ENCODE measurements at regions not wholly inside any gene's neighbourhood (a gene's known extent, or its start where the extent isn't known, plus 50 kb on each side); places are given as distances from the start of the nearest gene placed in this dataset.

GRCh38 chr17:56724664-56725063 lies 109.1 kb downstream of the C17orf67 start:
- CTCF ChIA-PET: interaction anchor here (3.0 kb wide), 1 partner anchor 9 kb away, joined by 27 read pairs; no protein-coding TSS in a partner anchor
- POLR2A ChIA-PET: no interaction called here
- no peak overlapping the region for H3K4me2 ChIP-seq (ENCODE audit: insufficient read depth, low read length)

More at GRCh38 chr17:56724664-56725063, 109.1 kb downstream of the C17orf67 start:
- H3K4me3 ChIP-seq (replicated peaks in 1 of 3; ENCODE audit: insufficient read depth in 1 of 3, low read depth in 1 of 3, low read length in 3 of 3): no peak overlapping the region
- H3K79me2 ChIP-seq (ENCODE audit: control insufficient read depth, insufficient read depth, low read length): no peaks in the 10 kb centered on the region
- H2AFZ ChIP-seq (ENCODE audit: low read depth, low read length): no peak overlapping the region
- H3K4me1 ChIP-seq (ENCODE audit: control insufficient read depth, extremely low read depth, insufficient read depth, low read length): no peaks in the 10 kb centered on the region
- no peak for TF ChIP-seq MYC (IDR thresholded peaks at IDR 0.05; ENCODE audit: low read depth, low read length)
- TF ChIP-seq JUN (IDR thresholded peaks at IDR 0.05; ENCODE audit: borderline replicate concordance, insufficient read depth, insufficient read length, low read depth): no peak
- TF ChIP-seq POLR2A (IDR thresholded peaks at IDR 0.05; ENCODE audit: low read depth, low read length): no peak
- TF ChIP-seq, protein P1, sequence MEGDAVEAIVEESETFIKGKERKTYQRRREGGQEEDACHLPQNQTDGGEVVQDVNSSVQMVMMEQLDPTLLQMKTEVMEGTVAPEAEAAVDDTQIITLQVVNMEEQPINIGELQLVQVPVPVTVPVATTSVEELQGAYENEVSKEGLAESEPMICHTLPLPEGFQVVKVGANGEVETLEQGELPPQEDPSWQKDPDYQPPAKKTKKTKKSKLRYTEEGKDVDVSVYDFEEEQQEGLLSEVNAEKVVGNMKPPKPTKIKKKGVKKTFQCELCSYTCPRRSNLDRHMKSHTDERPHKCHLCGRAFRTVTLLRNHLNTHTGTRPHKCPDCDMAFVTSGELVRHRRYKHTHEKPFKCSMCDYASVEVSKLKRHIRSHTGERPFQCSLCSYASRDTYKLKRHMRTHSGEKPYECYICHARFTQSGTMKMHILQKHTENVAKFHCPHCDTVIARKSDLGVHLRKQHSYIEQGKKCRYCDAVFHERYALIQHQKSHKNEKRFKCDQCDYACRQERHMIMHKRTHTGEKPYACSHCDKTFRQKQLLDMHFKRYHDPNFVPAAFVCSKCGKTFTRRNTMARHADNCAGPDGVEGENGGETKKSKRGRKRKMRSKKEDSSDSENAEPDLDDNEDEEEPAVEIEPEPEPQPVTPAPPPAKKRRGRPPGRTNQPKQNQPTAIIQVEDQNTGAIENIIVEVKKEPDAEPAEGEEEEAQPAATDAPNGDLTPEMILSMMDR (IDR thresholded peaks at IDR 0.05; ENCODE audit: extremely low read depth in 1 of 2, insufficient read depth in 1 of 2, low read depth in 1 of 2, low read length in 2 of 2): no peak
- no peak for TF ChIP-seq FOS (IDR thresholded peaks at IDR 0.05; ENCODE audit: borderline replicate concordance, insufficient read depth, low read length)
- TF ChIP-seq EZH2 (IDR thresholded peaks at IDR 0.05; ENCODE audit: borderline replicate concordance, low read depth, low read length, severe bottlenecking): no peak
- TF ChIP-seq, protein P2, sequence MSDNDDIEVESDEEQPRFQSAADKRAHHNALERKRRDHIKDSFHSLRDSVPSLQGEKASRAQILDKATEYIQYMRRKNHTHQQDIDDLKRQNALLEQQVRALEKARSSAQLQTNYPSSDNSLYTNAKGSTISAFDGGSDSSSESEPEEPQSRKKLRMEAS (IDR thresholded peaks at IDR 0.05; ENCODE audit: insufficient read depth, insufficient read length): no peak
- no peak for TF ChIP-seq GATA2 (IDR thresholded peaks at IDR 0.05; ENCODE audit: insufficient read depth, insufficient read length, low read depth, low read length)
- no peak for TF ChIP-seq POLR2AphosphoS5 (IDR thresholded peaks at IDR 0.05; ENCODE audit: insufficient read depth, low read depth, low read length)
- FAIRE-seq (no peak), DNase-seq (ENCODE audit: low read depth, low spot score) (no peak)
- no peak overlapping the region for H3K9ac ChIP-seq (replicated peaks; ENCODE audit: extremely low read depth, insufficient read depth, low read length)
- no peaks in the 10 kb centered on the region for H3K27me3 ChIP-seq (ENCODE audit: control insufficient read depth in 2 of 2, insufficient read depth in 2 of 2, low read length in 2 of 2)
- intact Hi-C loops (cut with micrococcal nuclease) (no loop called here), dilution Hi-C loops (cut with MboI; ENCODE audit: extremely low pct_ligation_motif_present, low sequenced_read_pairs) (loop anchor here (25.0 kb wide), 1 partner anchor 137 kb away; the partner anchor contains the start of gene NOG)
- no peaks in the 10 kb centered on the region for H3K9me1 ChIP-seq (replicated peaks; ENCODE audit: control insufficient read depth, extremely low read depth, insufficient read depth, low read length)
- no peaks in the 10 kb centered on the region for H3K36me3 ChIP-seq (ENCODE audit: control insufficient read depth in 2 of 2, extremely low read depth in 1 of 2, insufficient read depth in 2 of 2, low read length in 2 of 2)
- BruUV-seq (replicated peaks): no TSS peak
- no peaks in the 10 kb centered on the region for H3K9me3 ChIP-seq (replicated peaks; ENCODE audit: control insufficient read depth, insufficient read depth, low read length)
- no peaks in the 10 kb centered on the region for H4K20me1 ChIP-seq (replicated peaks; ENCODE audit: control insufficient read depth, extremely low read depth, insufficient read depth, low read length)
- H3K27ac ChIP-seq (ENCODE audit: insufficient read depth, low read depth, low read length): no peak overlapping the region
